ENCODE measurements at regions not wholly inside any gene's neighbourhood (a gene's known extent, or its start where the extent isn't known, plus 50 kb on each side); places are given as distances from the start of the nearest gene placed in this dataset.

DNA sequence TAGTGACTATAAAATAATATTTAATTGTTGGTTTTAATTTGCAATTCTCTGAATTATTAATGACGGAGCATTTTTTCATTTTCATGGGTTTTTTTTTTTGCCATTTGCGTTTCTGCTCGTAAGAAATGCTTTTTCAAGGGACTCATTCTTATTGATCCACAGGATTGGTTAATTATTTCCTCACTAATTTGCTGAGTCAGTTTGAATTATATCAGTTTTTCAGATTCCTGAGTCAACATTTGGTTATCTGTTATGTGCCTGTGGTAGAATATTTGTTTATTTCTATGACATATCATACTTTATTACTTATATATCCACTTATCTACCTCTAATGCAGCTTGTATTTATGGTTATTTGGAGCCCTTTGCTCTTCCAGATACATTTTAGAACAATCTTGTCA, 257.0 kb upstream of the BTBD3 start:
- DNase-seq, result no peak
- no peak overlapping the region for H3K27ac Mint-ChIP-seq
- Histone ChIP-seq H3K9me3 (ENCODE audit: control insufficient read depth in 1 of 2, insufficient read depth in 1 of 2, low read length in 2 of 2) (no peaks in the 10 kb centered on the region), H3K27ac (ENCODE audit: low read depth in 1 of 2, low read length in 2 of 2) (no peak overlapping the region), H3K27me3 (ENCODE audit: control insufficient read depth in 1 of 2, insufficient read depth in 2 of 2, low read length in 2 of 2) (no peaks in the 10 kb centered on the region), H3K36me3 (ENCODE audit: insufficient read depth, low read length) (no peaks in the 10 kb centered on the region), H3K4me1 (ENCODE audit: insufficient read depth, low read length) (no peaks in the 10 kb centered on the region), H3K4me3 (ENCODE audit: low read length) (no peak overlapping the region)
- no peaks in the 10 kb centered on the region for H3K4me1 Mint-ChIP-seq (ENCODE audit: low read depth)
- POLR2A ChIA-PET, result no interaction called here
- no peak overlapping the region for H3K4me3 Mint-ChIP-seq
- CTCF ChIA-PET, result no interaction called here
- intact Hi-C loops (cut with DNase I, micrococcal nuclease), result no loop called here
- no peak for ATAC-seq (ENCODE audit: poor library complexity)
- no peaks in the 10 kb centered on the region for H3K36me3 Mint-ChIP-seq (ENCODE audit: low read depth)
- TF ChIP-seq, protein P1, sequence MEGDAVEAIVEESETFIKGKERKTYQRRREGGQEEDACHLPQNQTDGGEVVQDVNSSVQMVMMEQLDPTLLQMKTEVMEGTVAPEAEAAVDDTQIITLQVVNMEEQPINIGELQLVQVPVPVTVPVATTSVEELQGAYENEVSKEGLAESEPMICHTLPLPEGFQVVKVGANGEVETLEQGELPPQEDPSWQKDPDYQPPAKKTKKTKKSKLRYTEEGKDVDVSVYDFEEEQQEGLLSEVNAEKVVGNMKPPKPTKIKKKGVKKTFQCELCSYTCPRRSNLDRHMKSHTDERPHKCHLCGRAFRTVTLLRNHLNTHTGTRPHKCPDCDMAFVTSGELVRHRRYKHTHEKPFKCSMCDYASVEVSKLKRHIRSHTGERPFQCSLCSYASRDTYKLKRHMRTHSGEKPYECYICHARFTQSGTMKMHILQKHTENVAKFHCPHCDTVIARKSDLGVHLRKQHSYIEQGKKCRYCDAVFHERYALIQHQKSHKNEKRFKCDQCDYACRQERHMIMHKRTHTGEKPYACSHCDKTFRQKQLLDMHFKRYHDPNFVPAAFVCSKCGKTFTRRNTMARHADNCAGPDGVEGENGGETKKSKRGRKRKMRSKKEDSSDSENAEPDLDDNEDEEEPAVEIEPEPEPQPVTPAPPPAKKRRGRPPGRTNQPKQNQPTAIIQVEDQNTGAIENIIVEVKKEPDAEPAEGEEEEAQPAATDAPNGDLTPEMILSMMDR (IDR thresholded peaks at IDR 0.05), result no peak
- H3K9me3 Mint-ChIP-seq, result peaks cover 3% of the 10 kb centered on the region
- H3K27me3 Mint-ChIP-seq, result no peaks in the 10 kb centered on the region

DNA sequence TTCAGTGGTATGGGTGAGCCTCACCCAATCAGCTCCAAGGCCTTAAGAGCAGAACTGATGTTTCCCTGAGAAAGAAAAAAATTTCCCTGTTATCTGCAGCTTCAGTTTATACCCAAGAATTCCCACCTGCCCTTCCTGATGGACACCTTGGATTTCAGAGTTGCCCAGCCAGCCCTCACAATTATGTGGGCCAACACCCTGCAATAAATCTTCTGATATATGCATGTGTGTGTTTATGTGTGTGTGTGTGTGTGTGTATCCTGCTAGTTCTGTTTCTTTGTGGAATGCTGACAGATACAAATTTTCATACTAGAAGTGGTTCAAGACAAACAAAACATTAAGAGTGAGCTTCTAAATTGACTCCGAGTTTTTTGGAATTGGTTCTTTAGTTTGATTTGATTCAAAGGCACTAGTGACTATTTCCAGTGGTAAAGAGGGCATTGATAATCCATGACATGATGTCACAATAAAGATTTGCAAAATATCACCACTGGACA, 246.6 kb upstream of the BTBD3 start:
- H3K27me3 ChIP-seq (ENCODE audit: control insufficient read depth in 1 of 2, insufficient read depth in 2 of 2, low read length in 2 of 2), result no peaks in the 10 kb centered on the region
- intact Hi-C loops (cut with DNase I, micrococcal nuclease), result loop anchor here in 1 of 2 experiments (10.0 kb wide), 1 partner anchor 64 kb away; no protein-coding TSS in a partner anchor
- no peak overlapping the region for H3K27ac ChIP-seq (ENCODE audit: low read depth in 1 of 2, low read length in 2 of 2)
- peaks cover 2% of the 10 kb centered on the region for H3K9me3 Mint-ChIP-seq
- ATAC-seq (ENCODE audit: poor library complexity), result no peak
- ChIA-PET CTCF (no interaction called here), POLR2A (no interaction called here)
- H3K36me3 Mint-ChIP-seq (ENCODE audit: low read depth), result no peaks in the 10 kb centered on the region
- DNase-seq, result no peak
- H3K27ac Mint-ChIP-seq, result no peak overlapping the region
- no peak overlapping the region for H3K4me3 Mint-ChIP-seq
- no peaks in the 10 kb centered on the region for H3K36me3 ChIP-seq (ENCODE audit: insufficient read depth, low read length)
- H3K4me1 ChIP-seq (ENCODE audit: insufficient read depth, low read length), result no peaks in the 10 kb centered on the region
- no peak overlapping the region for H3K4me3 ChIP-seq (ENCODE audit: low read length)
- TF ChIP-seq, protein P1 (IDR thresholded peaks at IDR 0.05), result no peak
- H3K9me3 ChIP-seq (ENCODE audit: control insufficient read depth in 1 of 2, insufficient read depth in 1 of 2, low read length in 2 of 2), result peaks cover 0 to 4% of the 10 kb centered on the region in 2 experiments
- H3K4me1 Mint-ChIP-seq (ENCODE audit: low read depth), result no peaks in the 10 kb centered on the region
- no peaks in the 10 kb centered on the region for H3K27me3 Mint-ChIP-seq

DNA sequence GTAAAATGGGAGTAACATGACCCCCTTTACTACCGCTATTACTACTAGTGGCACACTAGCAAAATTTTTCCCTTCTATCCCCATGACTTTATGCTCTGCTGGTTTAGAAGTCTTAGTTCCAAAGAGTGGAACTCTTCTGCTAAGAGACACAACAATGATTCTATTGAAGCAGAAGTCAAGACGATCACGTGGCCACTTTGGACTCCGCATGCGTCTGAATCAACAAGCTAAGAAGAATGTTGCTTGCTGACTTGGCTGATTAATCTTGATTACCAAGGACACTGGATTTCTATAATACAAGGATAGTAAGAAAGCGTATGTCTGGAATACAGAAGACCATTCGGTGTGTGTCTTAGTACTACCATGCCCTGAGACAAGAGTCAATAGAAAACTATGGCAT, 244.7 kb upstream of the BTBD3 start:
- no peak for ATAC-seq (ENCODE audit: poor library complexity)

More for the DNA sequence above, 244.7 kb upstream of the BTBD3 start:
- peaks cover 2% of the 10 kb centered on the region for H3K9me3 Mint-ChIP-seq
- no peaks in the 10 kb centered on the region for H3K4me1 ChIP-seq (ENCODE audit: insufficient read depth, low read length)
- H3K27me3 Mint-ChIP-seq, result no peaks in the 10 kb centered on the region
- no peaks in the 10 kb centered on the region for H3K36me3 Mint-ChIP-seq (ENCODE audit: low read depth)
- H3K4me3 ChIP-seq (ENCODE audit: low read length), result no peak overlapping the region
- no peaks in the 10 kb centered on the region for H3K27me3 ChIP-seq (ENCODE audit: control insufficient read depth in 1 of 2, insufficient read depth in 2 of 2, low read length in 2 of 2)
- no peak overlapping the region for H3K27ac Mint-ChIP-seq
- no peaks in the 10 kb centered on the region for H3K36me3 ChIP-seq (ENCODE audit: insufficient read depth, low read length)
- intact Hi-C loops (cut with DNase I, micrococcal nuclease), result loop anchor here in 1 of 2 experiments (10.0 kb wide), 1 partner anchor 62 kb away; no protein-coding TSS in a partner anchor
- H3K9me3 ChIP-seq (ENCODE audit: control insufficient read depth in 1 of 2, insufficient read depth in 1 of 2, low read length in 2 of 2), result peaks cover 0 to 3% of the 10 kb centered on the region in 2 experiments
- DNase-seq, result no peak
- no peak overlapping the region for H3K27ac ChIP-seq (ENCODE audit: low read depth in 1 of 2, low read length in 2 of 2)
- TF ChIP-seq, protein P1 (IDR thresholded peaks at IDR 0.05), result no peak
- no peaks in the 10 kb centered on the region for H3K4me1 Mint-ChIP-seq (ENCODE audit: low read depth)
- no peak overlapping the region for H3K4me3 Mint-ChIP-seq
- ChIA-PET CTCF (no interaction called here), POLR2A (no interaction called here)

All from CD4-positive, alpha-beta T cell (primary cell).